Calu3 (cell line): ENCODE measurements at regions not wholly inside any gene's neighbourhood (a gene's known extent, or its start where the extent isn't known, plus 50 kb on each side); places are given as distances from the start of the nearest gene placed in this dataset.

Experiments used
- BruUV-seq: library from RNA; stranded (reverse); fragments of 400-500 nt; replicated peaks from 2 replicates; lab custom pipeline; 2021; lab: Mats Ljungman, UMichigan
- CTCF ChIA-PET: fragments of 300-600 bp; sonication (Branson Sonifier 250); formaldehyde crosslinking; loops from one replicate; lab custom pipeline; 2022; ENCODE audit warnings: antibody characterized with exemption; lab: Charles Lee
- DNase-seq: peaks from one replicate; pipeline ENCODE4 v3.0.0; 2022
- H3K27ac Mint-ChIP-seq: one replicate; pipeline ENCODE4 v1.8.0; 2022; ENCODE audit warnings: mixed read lengths; ENCODE audit not compliant: unreplicated experiment
- H3K27me3 Mint-ChIP-seq: one replicate; pipeline ENCODE4 v1.8.0; 2022; ENCODE audit warnings: mixed read lengths; ENCODE audit not compliant: unreplicated experiment
- H3K36me3 Mint-ChIP-seq: one replicate; pipeline ENCODE4 v1.8.0; 2022; ENCODE audit warnings: mild to moderate bottlenecking, moderate library complexity, mixed read lengths; ENCODE audit not compliant: insufficient read depth, unreplicated experiment
- H3K4me1 Mint-ChIP-seq: one replicate; pipeline ENCODE4 v1.8.0; 2022; ENCODE audit warnings: mild to moderate bottlenecking, low read depth, mixed read lengths; ENCODE audit not compliant: unreplicated experiment
- H3K4me3 Mint-ChIP-seq: one replicate; pipeline ENCODE4 v1.8.0; 2022; ENCODE audit warnings: mild to moderate bottlenecking, low read depth, moderate library complexity, mixed read lengths; ENCODE audit not compliant: unreplicated experiment
- H3K9me3 Mint-ChIP-seq: one replicate; pipeline ENCODE4 v1.8.0; 2022; ENCODE audit warnings: low read depth, mixed read lengths; ENCODE audit not compliant: unreplicated experiment
- CTCF ChIP-seq: fragments of 200-600 bp; IDR thresholded peaks from one replicate; pipeline ENCODE4 v1.8.0; 2022; ENCODE audit warnings: antibody characterized with exemption; ENCODE audit not compliant: unreplicated experiment
- intact Hi-C: fragments of 100-400 bp; cut with micrococcal nuclease; formaldehyde crosslinking; loops from one replicate; pipeline ENCODE4 v1.10.0; 2022; ENCODE audit not compliant: unreplicated experiment

DNA sequence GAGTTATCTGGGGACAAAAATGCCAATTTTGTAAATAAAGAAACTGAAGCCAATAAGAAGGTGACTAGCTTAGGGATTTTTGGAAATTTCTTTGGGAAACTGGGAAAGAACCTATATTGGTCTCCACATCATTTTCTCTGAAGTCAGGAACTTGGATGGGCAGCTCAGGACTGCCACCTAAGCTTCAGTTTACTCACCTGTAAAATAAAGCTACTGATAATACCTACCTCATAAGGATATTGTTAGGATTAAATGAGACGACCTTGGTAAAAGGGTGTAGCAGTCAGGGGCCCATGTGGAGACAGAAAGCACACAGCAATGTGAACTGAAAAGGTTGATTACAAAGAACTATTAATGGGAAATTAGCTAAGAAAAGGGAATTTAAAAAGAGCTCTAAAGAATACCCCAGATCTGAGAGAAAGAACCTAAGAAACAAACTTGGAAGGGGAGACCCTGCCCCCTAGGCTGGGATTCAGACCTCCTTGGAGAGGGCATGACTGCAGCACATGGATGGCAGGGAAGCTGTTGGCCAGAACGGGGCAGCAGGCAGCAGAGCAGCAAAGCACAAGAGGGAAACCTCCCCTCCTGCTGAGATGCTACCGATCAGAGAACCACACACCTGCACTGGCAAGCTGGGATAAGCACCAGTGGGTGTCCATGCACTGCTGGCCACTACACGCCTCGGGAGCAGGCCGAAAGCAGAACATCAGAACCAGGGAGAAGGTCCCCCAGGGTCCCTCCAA, 83.7 kb upstream of the THBS1 start:
- Mint-ChIP-seq H3K4me3 (no peak overlapping the region), H3K4me1 (no peaks in the 10 kb centered on the region), H3K27ac (no peak overlapping the region), H3K27me3 (no peaks in the 10 kb centered on the region), H3K36me3 (no peaks in the 10 kb centered on the region), H3K9me3 (no peaks in the 10 kb centered on the region)
- intact Hi-C loops: no loop called here
- no peak for DNase-seq
- CTCF ChIA-PET: interaction anchor here (0.7 kb wide), 1 partner anchor 800 kb away, joined by 3 read pairs; no protein-coding TSS in a partner anchor
- BruUV-seq: no TSS peak
- no peak for TF ChIP-seq CTCF

DNA sequence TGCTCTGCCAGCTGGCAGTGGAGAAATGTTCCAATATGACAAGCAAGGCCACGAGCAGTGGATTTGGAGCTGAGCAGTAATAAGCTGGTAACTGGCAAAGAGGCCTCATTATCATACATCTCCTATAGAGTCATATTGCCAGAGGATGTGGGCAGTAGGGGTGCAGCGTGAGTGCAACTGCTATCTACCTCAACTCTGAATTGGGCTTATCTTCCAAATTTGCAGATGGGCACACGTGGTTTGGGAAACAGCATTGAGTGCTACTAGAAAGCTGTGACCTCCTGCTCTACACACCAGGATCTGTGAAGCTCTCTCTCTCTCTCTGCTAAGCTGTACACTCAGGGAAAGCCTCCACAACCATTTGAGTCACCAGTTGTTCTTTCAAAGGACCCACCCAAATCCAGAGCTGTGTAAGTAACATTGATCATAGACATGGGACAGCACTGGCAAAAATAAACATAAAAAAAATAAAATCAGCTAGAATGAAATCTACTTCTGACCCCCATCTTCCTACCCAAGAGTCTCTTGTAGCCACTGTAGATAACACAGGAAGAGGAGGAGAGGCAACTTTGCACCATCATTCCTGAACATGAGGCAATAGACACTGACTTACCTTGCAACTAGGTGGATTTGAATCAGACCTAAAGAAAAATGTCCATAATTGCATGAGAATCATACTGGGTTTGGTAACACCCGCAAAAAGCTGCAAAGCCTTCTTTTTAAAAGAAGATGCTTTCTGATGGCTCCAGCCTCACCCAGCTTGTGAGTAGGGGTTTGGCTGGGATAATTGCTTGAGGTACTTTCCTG, 82.9 kb upstream of the THBS1 start:
- no peak overlapping the region for H3K4me3 Mint-ChIP-seq
- intact Hi-C loops: no loop called here
- no TSS peak for BruUV-seq
- H3K36me3 Mint-ChIP-seq: no peaks in the 10 kb centered on the region
- CTCF ChIA-PET: interaction anchor here (0.7 to 1.0 kb wide), 2 partner anchors 39 to 800 kb away, joined by 3 to 4 read pairs; no protein-coding TSS in a partner anchor
- H3K4me1 Mint-ChIP-seq: no peaks in the 10 kb centered on the region
- no peaks in the 10 kb centered on the region for H3K27me3 Mint-ChIP-seq
- no peak for TF ChIP-seq CTCF
- DNase-seq: no peak
- H3K9me3 Mint-ChIP-seq: no peaks in the 10 kb centered on the region
- no peak overlapping the region for H3K27ac Mint-ChIP-seq

GRCh38 chr15:39498629-39499028, 82.2 kb upstream of the THBS1 start:
- no peaks in the 10 kb centered on the region for H3K4me1 Mint-ChIP-seq

More at GRCh38 chr15:39498629-39499028, 82.2 kb upstream of the THBS1 start:
- no peak for TF ChIP-seq CTCF
- CTCF ChIA-PET: interaction anchor here (1.0 kb wide), 1 partner anchor 39 kb away, joined by 4 read pairs; no protein-coding TSS in a partner anchor
- Mint-ChIP-seq H3K36me3 (no peaks in the 10 kb centered on the region), H3K27me3 (no peaks in the 10 kb centered on the region), H3K9me3 (no peaks in the 10 kb centered on the region), H3K4me3 (no peak overlapping the region), H3K27ac (no peak overlapping the region)
- DNase-seq: no peak
- no TSS peak for BruUV-seq
- intact Hi-C loops: no loop called here
